ENCODE measurements at regions not wholly inside any gene's neighbourhood (a gene's known extent, or its start where the extent isn't known, plus 50 kb on each side); places are given as distances from the start of the nearest gene placed in this dataset.

DNA sequence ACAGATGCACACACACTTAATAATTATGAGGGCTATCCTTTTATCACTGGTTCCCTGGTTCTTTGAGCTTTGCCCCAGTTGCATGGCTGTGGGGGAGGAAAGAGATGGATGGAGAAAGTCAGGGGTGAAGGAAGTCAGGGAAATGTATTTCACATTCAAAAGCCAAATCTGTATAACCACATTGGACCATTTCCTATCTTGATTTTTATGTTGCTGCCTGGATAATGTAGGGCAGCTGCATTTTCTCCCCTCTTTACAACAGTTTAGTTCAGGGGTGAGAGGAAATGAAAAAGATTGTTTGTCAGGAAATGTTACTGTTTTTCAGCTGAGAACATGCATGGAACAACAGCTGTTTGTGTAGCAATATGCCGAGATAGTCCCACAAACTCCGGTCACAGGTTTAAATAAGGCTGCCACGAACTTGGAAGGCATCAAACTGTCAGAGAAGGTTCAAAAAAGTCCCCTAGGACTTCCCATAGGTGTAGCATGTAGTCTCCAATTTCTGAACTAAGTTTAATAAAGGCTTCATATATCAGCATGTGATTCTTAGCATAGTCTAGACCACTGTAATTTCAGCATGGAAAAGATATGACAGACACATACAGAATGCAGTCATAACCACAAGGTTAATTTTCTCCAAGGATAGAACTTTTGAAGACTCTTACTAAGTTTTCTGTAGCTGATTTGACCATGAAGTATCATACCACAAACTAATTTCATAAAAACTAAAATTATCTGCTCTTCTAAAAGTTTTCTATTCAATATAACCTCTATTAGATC, 82.1 kb upstream of the COL21A1 start:
- ATAC-seq (peak; percentile 27 to 68 (median 54)), DNase-seq (no peak)
- Histone ChIP-seq H3K9me3 (no peaks in the 10 kb centered on the region), H3K4me1 (no peaks in the 10 kb centered on the region), H3K36me3 (no peaks in the 10 kb centered on the region), H3K27me3 (no peaks in the 10 kb centered on the region), H3K27ac (no peak overlapping the region), H3K4me3 (no peak overlapping the region)
- TF ChIP-seq POLR2A (IDR thresholded peaks at IDR 0.05): no peak
- TF ChIP-seq CTCF (IDR thresholded peaks at IDR 0.05): no peak
- intact Hi-C loops (cut with DNase I): no loop called here
- WGBS (ENCODE audit: insufficient coverage, low coverage, low lambda C conversion rate, missing lambda C conversion rate): 36% methylated on average over 3 of the region's 3 CpGs

- TF ChIP-seq POLR2A (IDR thresholded peaks at IDR 0.05) (no peak), CTCF (IDR thresholded peaks at IDR 0.05) (no peak)
- ATAC-seq (no peak), DNase-seq (no peak)
- Histone ChIP-seq H3K27ac (no peak overlapping the region), H3K4me3 (no peak overlapping the region), H3K4me1 (no peaks in the 10 kb centered on the region), H3K27me3 (no peaks in the 10 kb centered on the region), H3K9me3 (no peaks in the 10 kb centered on the region), H3K36me3 (no peaks in the 10 kb centered on the region)
- intact Hi-C loops (cut with DNase I): no loop called here
- WGBS (ENCODE audit: insufficient coverage, low coverage, low lambda C conversion rate, missing lambda C conversion rate): 47% methylated on average over 5 of the region's 5 CpGs
Observed at GRCh38 chr6:56328728-56329090, 81.3 kb upstream of the COL21A1 start.

DNA sequence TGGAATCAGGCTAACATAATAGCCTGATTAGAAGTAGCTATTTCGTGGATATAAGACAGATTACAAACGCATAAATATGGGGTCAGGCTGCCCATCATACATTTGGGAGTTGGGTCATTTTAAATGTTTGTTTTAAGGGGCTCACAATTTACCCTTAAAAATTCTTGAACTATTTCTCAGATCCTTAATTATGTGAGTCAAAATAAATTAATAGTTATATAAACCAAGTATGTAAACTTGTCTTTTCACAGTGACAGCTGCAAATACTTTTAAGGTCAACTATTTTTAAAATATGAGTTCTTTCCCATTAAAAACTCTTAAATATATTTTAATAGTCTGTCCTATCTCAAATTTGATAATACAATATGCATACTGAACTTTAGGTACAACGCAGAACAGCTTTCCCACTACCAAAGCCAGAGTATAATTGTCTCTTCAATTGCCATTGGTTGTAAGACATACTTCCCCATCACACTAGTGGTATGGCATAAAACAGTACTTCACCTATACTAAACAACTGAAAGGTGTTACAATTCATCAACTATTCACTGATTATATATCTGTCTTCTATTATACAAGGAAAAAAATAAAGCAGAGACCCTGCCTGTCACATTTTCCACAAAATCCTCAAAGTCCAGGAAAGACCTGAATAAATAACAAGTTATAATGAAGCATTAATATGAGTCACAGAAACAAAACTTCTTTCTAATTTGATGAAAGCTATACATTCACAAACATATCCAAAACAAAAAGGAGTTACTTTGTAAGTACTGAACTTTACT, 80.8 kb upstream of the COL21A1 start:
- WGBS (ENCODE audit: insufficient coverage, low coverage, low lambda C conversion rate, missing lambda C conversion rate): 73% methylated on average over 3 of the region's 3 CpGs
- H3K9me3 ChIP-seq: no peaks in the 10 kb centered on the region
- no peak overlapping the region for H3K27ac ChIP-seq
- H3K27me3 ChIP-seq: no peaks in the 10 kb centered on the region
- no peak overlapping the region for H3K4me3 ChIP-seq
- no peaks in the 10 kb centered on the region for H3K36me3 ChIP-seq
- intact Hi-C loops (cut with DNase I): no loop called here
- no peak for DNase-seq
- ATAC-seq: no peak
- TF ChIP-seq POLR2A (IDR thresholded peaks at IDR 0.05) (no peak), CTCF (IDR thresholded peaks at IDR 0.05) (no peak)
- no peaks in the 10 kb centered on the region for H3K4me1 ChIP-seq

DNA sequence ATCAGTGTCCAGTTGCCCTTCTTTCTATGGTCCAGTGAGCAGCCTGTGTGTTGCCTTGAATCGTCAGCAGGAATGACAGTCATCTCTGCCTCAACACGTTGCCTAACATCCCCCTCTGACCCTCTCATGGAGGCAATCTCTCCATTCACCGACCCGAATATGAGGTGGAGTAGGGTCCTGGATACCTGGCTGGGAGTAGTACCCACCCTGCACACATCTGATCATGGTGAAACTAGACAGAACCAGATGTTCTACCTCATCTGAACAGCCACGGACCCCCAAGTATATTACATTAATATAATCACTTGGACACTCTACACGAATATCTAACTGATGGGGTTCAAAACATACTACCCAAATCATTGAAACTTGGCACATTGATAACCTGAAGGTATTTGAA, 77.0 kb upstream of the COL21A1 start:
- Histone ChIP-seq H3K27me3 (no peaks in the 10 kb centered on the region), H3K9me3 (no peaks in the 10 kb centered on the region), H3K4me3 (no peak overlapping the region), H3K4me1 (no peaks in the 10 kb centered on the region), H3K36me3 (no peaks in the 10 kb centered on the region), H3K27ac (no peak overlapping the region)
- TF ChIP-seq CTCF (IDR thresholded peaks at IDR 0.05) (no peak), POLR2A (IDR thresholded peaks at IDR 0.05) (no peak)
- DNase-seq: no peak
- peak in 1 of 4 donors; percentile 33 for ATAC-seq
- 21% methylated on average over 5 of the region's 6 CpGs for WGBS (ENCODE audit: insufficient coverage, low coverage, low lambda C conversion rate, missing lambda C conversion rate)
- intact Hi-C loops (cut with DNase I): no loop called here

Data from right lobe of liver (tissue), 6 donors.